B cell (primary cell): ENCODE measurements at regions not wholly inside any gene's neighbourhood (a gene's known extent, or its start where the extent isn't known, plus 50 kb on each side); places are given as distances from the start of the nearest gene placed in this dataset.

Experiments
- EZH2 ChIP-seq: IDR thresholded peaks from 2 replicates; pipeline ENCODE4 v1.6.1; 2012; ENCODE audit warnings: borderline replicate concordance, low read depth, mild to moderate bottlenecking, moderate library complexity, low read length; ENCODE audit not compliant: insufficient read depth, poor library complexity, severe bottlenecking
- TF ChIP-seq, protein P1 (sequence below): fragments of 200-600 bp; IDR thresholded peaks from one replicate; pipeline ENCODE4 v1.8.0; 2022; ENCODE audit warnings: antibody characterized with exemption, mild to moderate bottlenecking

DNA sequence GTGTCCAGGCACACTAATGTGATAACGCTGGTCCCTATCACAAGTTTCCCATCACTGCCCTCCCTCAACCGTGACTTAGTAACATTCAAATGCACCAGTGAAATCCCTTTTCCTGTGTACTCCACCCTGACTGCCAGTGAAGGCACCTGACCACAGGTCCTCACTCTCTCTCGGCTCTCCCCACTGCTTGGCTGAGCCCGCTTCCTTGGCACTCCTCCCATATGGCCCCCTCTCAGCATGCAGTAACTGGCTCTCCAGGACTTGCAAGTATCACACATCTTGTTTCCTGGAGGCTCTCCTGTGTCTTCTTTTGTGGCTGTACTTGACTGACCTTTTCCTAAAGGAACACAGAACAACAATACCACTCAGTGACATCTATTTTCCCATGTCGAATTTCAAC lies 292.0 kb upstream of the ZNF608 start:
- TF ChIP-seq, protein P1, sequence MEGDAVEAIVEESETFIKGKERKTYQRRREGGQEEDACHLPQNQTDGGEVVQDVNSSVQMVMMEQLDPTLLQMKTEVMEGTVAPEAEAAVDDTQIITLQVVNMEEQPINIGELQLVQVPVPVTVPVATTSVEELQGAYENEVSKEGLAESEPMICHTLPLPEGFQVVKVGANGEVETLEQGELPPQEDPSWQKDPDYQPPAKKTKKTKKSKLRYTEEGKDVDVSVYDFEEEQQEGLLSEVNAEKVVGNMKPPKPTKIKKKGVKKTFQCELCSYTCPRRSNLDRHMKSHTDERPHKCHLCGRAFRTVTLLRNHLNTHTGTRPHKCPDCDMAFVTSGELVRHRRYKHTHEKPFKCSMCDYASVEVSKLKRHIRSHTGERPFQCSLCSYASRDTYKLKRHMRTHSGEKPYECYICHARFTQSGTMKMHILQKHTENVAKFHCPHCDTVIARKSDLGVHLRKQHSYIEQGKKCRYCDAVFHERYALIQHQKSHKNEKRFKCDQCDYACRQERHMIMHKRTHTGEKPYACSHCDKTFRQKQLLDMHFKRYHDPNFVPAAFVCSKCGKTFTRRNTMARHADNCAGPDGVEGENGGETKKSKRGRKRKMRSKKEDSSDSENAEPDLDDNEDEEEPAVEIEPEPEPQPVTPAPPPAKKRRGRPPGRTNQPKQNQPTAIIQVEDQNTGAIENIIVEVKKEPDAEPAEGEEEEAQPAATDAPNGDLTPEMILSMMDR: no peak
- no peak for TF ChIP-seq EZH2
